Inflammatory macrophage treated with lipopolysaccharide for 4 hours (primary cell): ENCODE measurements at regions not wholly inside any gene's neighbourhood (a gene's known extent, or its start where the extent isn't known, plus 50 kb on each side); places are given as distances from the start of the nearest gene placed in this dataset.
A peak's percentile ranks its signal among the peaks of the same experiment; 100 is the strongest.
"Not testable (repeated sequence)": the region's sequence is repeated elsewhere in the genome, so short reads cannot be mapped to it uniquely, and the experiment has no call there.

Experiments used
- DNase-seq: peaks from one replicate; pipeline ENCODE4 v3.0.0-alpha.2; 2020

GRCh38 chr6:170146640-170147039, 144.2 kb downstream of the DLL1 start:
- DNase-seq = no peak

GRCh38 chr6:170146131-170146530, 144.7 kb downstream of the DLL1 start:
- not testable (repeated sequence) for DNase-seq

GRCh38 chr6:170145716-170146115, 145.2 kb downstream of the DLL1 start:
- DNase-seq = peak; percentile 12

DNA sequence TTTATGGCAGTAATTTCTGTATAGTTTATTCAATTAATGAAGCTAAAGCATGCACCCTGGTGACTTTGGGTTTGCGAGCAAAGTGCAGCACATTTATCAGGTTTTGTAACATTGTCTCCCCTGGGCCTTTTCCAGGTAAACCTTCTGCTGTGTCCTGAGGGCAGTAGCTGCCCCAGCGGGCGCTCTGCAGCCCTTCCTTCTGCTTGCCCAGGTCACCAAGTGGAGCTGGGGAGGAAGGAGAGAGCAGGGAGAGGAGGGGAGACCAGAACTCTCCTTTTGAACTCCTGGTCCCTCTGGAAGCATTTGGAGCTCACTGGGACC, 145.6 kb downstream of the DLL1 start:
- DNase-seq = no peak

DNA sequence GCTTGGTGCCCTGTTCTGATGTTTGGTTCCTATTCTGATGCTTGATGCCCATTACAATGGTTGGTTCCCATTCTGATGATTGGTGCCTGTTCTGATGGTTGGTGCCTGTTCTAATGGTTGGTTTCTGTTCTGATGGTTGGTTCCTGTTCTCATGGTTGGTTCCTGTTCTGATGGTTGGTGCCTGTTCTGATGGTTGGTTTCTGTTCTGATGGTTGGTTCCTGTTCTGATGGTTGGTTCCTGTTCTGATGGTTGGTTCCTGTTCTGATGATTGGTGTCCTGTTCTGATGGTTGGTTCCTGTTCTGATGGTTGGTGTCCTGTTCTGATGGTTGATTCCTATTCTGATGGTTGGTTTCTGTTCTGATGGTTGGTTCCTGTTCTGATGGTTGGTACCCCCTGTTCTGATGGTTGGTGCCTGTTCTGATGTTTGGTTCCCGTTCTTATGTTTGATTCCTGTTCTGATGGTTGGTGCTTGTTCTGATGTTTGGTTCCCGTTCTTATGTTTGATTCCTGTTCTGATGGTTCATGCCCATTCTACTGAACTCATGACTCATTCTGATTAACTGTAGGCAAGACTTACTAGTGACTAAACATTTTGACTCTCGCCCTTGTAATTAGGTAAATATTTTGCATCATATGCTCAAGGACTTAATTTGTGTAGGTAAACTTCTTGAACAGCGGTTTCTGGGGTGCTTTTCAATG, 146.2 kb downstream of the DLL1 start:
- peak; percentile 60 for DNase-seq

GRCh38 chr6:170143401-170144150, 147.3 kb downstream of the DLL1 start:
- peak; percentile 36 for DNase-seq

- no peak for DNase-seq
These were observed 148.3 kb downstream of the DLL1 start for GRCh38 chr6:170142559-170142958.

GRCh38 chr6:170141061-170141460, 149.8 kb downstream of the DLL1 start:
- DNase-seq = not testable (repeated sequence)

GRCh38 chr6:170140129-170140528, 150.7 kb downstream of the DLL1 start:
- DNase-seq = no peak

- no peak for DNase-seq
These were observed 151.3 kb downstream of the DLL1 start for GRCh38 chr6:170139531-170139930.

DNA sequence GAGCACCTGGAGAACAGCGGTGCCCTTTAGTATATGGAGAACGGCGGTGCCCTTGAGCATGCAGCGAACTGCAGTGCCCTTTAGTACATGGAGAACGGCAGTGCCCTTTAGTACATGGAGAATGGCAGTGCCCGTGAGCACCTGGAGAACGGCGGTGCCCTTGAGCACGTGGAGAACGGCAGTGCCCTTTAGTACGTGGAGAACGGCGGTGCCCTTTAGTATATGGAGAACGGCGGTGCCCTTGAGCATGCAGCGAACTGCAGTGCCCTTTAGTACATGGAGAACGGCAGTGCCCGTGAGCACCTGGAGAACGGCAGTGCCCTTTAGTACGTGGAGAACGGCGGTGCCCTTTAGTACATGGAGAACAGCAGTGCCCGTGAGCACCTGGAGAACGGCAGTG, 151.8 kb downstream of the DLL1 start:
- DNase-seq = not testable (repeated sequence)

DNA sequence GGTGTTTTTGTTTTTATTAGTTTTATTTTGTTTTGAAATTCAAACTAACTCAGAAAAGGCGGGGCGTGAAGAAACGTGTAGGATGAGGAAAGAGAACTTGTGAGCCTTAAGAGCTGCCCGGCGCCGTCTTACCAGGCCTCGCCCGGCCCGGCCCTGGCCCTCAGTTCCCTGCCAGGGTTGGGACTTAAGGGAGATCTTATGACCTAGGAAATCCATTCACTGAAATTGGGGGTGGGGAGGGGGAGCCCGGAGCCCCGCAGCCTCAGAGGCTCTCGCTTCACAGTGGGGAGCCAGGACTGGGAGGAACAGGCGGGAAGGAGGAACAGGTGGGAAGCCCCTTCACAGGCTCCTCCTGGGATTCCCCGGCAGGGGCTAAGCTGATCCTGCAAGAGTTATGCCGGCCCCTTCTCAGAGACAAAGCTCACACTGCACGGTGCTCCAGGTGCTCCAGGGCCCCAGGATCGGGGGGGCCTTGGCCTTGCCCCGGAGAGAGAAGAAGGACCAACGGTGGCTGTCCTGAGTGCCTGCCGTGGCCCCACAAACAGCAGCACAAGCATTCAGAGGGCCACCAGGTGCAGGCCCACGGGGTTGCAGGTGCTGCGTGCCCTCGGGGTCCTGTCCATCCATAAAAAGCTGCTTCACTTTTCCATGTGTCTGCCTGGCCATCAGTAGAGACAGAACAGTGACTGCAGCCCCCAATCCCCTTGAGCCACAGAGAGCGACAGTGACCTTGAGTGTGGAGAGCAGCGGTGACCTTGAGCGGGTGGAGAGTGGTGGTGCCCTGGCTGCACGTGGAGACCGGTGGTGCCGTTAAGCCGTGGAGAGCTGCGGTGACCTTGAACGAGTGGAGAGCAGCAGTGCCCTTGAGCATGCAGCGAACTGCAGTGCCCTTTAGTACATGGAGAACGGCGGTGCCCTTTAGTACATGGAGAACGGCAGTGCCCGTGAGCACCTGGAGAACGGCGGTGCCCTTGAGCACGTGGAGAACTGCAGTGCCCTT, 152.7 kb downstream of the DLL1 start:
- no peak for DNase-seq

DNA sequence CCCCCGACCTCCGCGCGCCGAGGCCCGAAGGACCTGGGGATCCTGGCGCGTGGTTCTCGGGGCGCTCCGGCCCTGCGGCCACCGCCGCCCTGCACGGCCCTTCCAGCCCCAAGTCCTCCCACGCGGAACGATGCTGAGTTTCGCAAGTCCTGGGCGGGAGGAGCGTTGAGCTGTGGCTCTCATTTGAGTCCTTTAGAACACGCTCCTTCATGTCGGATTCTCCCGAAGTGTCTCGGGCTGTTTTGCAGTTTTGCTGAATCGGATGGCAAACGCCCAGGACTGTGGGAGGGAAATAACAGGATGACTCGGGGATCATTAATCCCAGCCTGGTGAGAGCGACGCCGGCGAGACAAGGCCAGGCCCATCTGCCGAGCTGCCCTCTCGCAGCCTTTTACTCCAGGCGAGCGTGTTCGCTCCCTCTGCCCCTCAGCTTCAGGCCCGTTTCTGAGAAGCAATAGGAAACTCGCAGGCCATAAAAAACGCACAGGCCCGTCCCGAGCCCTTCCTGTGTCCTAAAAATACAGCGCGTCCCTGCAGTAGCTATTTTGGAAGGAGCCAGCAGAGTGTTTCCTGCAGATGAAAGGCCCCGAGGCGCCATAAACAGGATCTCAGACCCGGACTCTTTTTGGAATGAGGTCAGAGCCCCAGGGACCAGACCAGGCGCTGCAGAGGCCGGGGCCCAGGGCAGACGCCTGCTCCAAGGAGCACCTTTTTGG, 153.5 kb downstream of the DLL1 start:
- DNase-seq = no peak

DNA sequence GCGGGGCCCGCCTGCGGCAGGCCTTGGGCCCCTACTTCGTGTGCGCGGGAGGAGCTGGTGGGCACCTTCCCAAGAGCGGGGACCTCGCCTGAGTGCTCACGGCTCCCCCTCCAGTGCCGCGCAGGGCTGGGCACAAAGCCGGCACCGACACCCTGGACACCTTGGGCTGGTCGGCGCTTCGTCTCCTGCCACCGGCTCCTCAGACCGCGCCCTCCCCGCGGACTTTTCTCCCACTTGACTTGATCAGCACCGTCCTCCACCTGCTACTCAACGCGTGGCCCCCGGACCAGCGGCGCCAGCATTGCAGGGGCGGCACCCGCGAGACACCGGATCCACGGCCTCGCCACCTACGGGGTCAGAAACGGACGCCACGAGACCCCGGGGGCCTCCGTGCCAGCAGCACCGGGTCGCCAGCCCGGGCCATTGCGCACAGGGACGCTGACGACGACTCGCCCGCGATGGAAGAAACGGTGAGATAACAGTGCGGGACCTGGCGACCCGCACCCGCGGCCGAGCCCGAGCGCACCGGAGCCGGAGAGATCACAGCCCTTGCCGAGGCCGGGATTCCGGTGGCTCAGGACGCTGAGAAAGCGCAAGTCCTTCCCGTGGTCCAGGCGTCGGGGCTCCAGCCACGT, 154.2 kb downstream of the DLL1 start:
- no peak for DNase-seq

- DNase-seq = no peak
These were observed 154.9 kb downstream of the DLL1 start for GRCh38 chr6:170135821-170136471.

- DNase-seq = no peak
These were observed 155.4 kb downstream of the DLL1 start for GRCh38 chr6:170135461-170135820.

DNA sequence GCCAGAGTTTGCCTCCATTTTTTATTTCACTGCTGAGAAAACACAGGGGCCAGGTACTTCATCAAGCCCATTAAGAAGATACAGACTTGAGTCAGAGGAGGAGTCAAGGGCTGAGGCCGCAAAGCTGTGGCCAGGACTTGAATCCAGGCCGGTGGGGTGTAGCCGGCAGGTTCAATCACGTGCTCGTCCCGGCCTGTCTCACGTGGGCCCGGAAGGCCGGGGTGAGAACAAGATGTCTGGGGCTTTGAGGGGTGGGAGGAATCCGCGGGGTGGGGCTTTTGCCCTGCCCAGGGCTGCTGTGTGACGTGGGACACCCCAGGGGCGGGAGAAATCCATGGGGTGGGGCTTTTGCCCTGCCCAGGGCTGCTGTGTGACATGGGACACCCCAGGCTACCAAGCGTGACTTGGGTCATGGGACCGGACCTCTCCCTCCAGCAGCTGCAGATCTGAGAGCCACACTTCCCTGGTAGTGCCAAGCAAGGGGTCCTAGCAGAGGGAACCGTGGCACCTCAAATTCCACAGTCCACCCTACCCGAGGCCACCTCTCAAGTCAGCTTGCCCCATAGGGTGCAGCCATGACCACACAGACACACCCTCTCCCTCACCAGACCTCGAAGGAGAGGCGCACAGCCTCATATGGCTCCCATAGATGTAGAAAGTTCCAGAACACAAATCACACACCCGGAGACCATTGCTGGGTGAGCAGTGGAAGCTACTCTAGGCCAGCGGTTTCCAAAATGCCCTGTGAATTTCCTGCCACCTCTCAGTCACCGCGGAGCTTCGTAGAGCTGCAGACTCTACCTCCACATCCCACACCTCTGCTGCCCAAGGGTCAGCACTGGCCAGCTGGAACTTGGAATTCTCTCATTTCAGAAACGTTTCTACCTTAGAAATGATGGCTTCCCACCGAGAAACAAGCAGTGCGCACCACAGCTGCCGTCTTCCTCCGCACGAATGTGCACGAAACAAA, 156.1 kb downstream of the DLL1 start:
- DNase-seq = no peak

DNA sequence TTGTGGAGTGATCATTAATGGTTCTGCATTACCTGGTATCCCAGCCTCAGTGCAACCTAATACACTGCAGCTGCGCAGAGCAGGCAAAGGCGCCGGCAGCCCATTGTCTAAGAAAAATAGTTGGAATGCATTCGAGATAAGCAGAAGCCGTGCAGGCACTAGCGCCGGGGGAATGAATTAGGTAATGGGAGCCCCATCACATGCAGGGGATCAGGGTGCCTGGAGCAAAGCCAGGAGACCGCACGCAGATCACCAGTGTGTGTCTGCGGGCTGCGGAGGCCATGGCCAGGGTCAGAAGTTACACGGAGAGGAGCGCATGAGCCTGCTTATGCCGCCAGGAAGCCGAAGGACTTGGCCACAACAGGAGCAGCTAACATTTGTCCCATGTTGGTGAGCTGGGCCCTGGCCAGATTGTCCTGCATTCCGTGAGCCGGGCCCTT, 156.8 kb downstream of the DLL1 start:
- no peak for DNase-seq

GRCh38 chr6:170132561-170132991, 158.3 kb downstream of the DLL1 start:
- no peak for DNase-seq

DNA sequence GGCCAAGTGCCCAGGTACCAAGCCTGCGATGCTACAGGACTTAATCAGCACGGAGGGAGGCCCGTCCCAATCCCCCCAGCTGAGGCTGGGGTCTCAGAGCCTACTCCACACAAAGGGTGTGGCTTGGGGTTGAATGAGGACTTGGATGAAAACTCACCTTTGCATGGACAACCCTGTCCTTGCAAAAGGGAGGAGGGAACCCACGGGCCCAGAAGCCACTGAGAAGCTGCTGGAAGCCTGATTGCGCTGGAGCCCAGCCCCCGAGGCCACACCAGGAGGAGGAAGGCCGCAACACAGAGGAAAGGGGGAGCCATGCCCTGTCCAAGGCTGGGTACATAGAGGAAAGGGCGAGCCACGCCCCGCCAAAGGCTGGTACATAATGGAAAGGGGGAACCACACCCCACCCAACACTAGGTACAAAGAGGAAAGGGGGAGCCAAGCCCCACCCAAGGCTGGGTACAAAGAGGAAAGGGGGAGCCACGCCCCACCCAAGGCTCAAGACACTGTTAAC, 158.8 kb downstream of the DLL1 start:
- DNase-seq = no peak
